ENCODE measurements at regions not wholly inside any gene's neighbourhood (a gene's known extent, or its start where the extent isn't known, plus 50 kb on each side); places are given as distances from the start of the nearest gene placed in this dataset.

DNA sequence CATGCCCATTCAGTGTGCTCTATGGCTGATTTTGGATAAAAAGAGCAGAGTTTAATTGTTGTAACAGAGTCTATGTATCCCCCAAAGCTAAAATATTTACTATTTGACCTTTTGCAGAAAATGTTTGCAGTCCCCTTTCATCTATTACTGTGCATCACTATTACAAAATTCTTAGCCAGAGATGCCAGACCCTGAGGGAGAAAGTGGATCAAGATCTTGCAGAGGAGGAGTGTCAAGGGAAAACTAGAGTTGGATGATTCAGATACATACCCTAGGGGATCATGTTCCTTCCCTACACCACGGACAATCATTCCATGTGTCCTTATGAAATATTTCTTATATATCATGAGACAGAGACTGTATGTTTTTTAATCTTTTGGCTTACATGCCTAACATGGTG is 68.6 kb upstream of the TPRG1 start:
- TF ChIP-seq CTCF (IDR thresholded peaks at IDR 0.05) (no peak), POLR2A (IDR thresholded peaks at IDR 0.05) (no peak)

Measured in breast epithelium (tissue), 3 donors.